Ectodermal cell (in vitro differentiated cells): ENCODE measurements at regions not wholly inside any gene's neighbourhood (a gene's known extent, or its start where the extent isn't known, plus 50 kb on each side); places are given as distances from the start of the nearest gene placed in this dataset.

Experiments used
- H3K27ac ChIP-seq: 2 replicates; pipeline ENCODE4 v1.7.0; 2013; ENCODE audit warnings: mild to moderate bottlenecking, low read depth, low read length; ENCODE audit not compliant: insufficient read depth, poor library complexity, severe bottlenecking
- H3K27me3 ChIP-seq: 2 replicates; pipeline ENCODE4 v1.7.0; 2013; ENCODE audit warnings: mild to moderate bottlenecking, low read length; ENCODE audit not compliant: insufficient read depth, control insufficient read depth, poor library complexity, severe bottlenecking
- H3K36me3 ChIP-seq: one replicate; pipeline ENCODE4 v1.7.0; 2013; ENCODE audit warnings: low read length; ENCODE audit not compliant: control insufficient read depth, insufficient read depth
- H3K4me1 ChIP-seq: one replicate; pipeline ENCODE4 v1.7.0; 2013; ENCODE audit warnings: low read length; ENCODE audit not compliant: control insufficient read depth, insufficient read depth
- H3K4me3 ChIP-seq: 2 replicates; pipeline ENCODE4 v1.7.0; 2013; ENCODE audit warnings: low read depth, low read length, control low read depth; ENCODE audit not compliant: insufficient read depth
- H3K9me3 ChIP-seq: 2 replicates; pipeline ENCODE4 v1.7.0; 2013; ENCODE audit warnings: mild to moderate bottlenecking, low read length, moderate library complexity; ENCODE audit not compliant: control insufficient read depth
- WGBS, 2 experiments: methylation state at CpG; one replicate each; pipeline ENCODE4 v1.1.7; 2013; ENCODE audit warnings: missing lambda C conversion rate in 2 of 2; 5-methylcytosine and 5-hydroxymethylcytosine counted together

- WGBS, 2 experiments: 89 to 90% methylated on average over 7 of the region's 7 CpGs
- Histone ChIP-seq H3K4me3 (no peak overlapping the region), H3K9me3 (no peaks in the 10 kb centered on the region), H3K4me1 (no peaks in the 10 kb centered on the region), H3K36me3 (no peaks in the 10 kb centered on the region), H3K27ac (no peak overlapping the region), H3K27me3 (no peaks in the 10 kb centered on the region)
These were observed 64.0 kb upstream of the WSCD2 start for GRCh38 chr12:108065069-108065468.

GRCh38 chr12:108066583-108067577 lies 62.2 kb upstream of the WSCD2 start:
- H3K4me1 ChIP-seq: no peaks in the 10 kb centered on the region
- H3K27me3 ChIP-seq: no peaks in the 10 kb centered on the region
- WGBS, 2 experiments: 81 to 82% methylated on average over 9 of the region's 9 CpGs
- H3K9me3 ChIP-seq: no peaks in the 10 kb centered on the region
- no peak overlapping the region for H3K4me3 ChIP-seq
- no peak overlapping the region for H3K27ac ChIP-seq
- no peaks in the 10 kb centered on the region for H3K36me3 ChIP-seq

- no peaks in the 10 kb centered on the region for H3K9me3 ChIP-seq
- H3K27me3 ChIP-seq: no peaks in the 10 kb centered on the region
- WGBS, 2 experiments: 84 to 88% methylated on average over 5 of the region's 5 CpGs
- H3K4me1 ChIP-seq: no peaks in the 10 kb centered on the region
- no peak overlapping the region for H3K4me3 ChIP-seq
- H3K36me3 ChIP-seq: no peaks in the 10 kb centered on the region
- H3K27ac ChIP-seq: no peak overlapping the region
These were observed 59.4 kb upstream of the WSCD2 start for GRCh38 chr12:108069651-108070165.

- peaks cover 5% of the 10 kb centered on the region for H3K4me1 ChIP-seq
- H3K27me3 ChIP-seq: no peaks in the 10 kb centered on the region
- no peak overlapping the region for H3K27ac ChIP-seq
- no peak overlapping the region for H3K4me3 ChIP-seq
- no peaks in the 10 kb centered on the region for H3K9me3 ChIP-seq
- H3K36me3 ChIP-seq: no peaks in the 10 kb centered on the region
- WGBS, 2 experiments: 92 to 93% methylated on average over 3 of the region's 3 CpGs
These were observed 53.5 kb upstream of the WSCD2 start for GRCh38 chr12:108075561-108075960.

GRCh38 chr12:108076556-108076955 lies 52.5 kb upstream of the WSCD2 start:
- H3K9me3 ChIP-seq: no peaks in the 10 kb centered on the region
- H3K27me3 ChIP-seq: no peaks in the 10 kb centered on the region
- no peak overlapping the region for H3K27ac ChIP-seq
- H3K36me3 ChIP-seq: no peaks in the 10 kb centered on the region
- WGBS, 2 experiments: 89 to 90% methylated on average over 5 of the region's 5 CpGs
- no peak overlapping the region for H3K4me3 ChIP-seq
- H3K4me1 ChIP-seq: peaks cover 8% of the 10 kb centered on the region

GRCh38 chr12:108078428-108078827 lies 50.7 kb upstream of the WSCD2 start:
- 87 to 91% methylated on average over 3 of the region's 3 CpGs for WGBS, 2 experiments

More at GRCh38 chr12:108078428-108078827, 50.7 kb upstream of the WSCD2 start:
- no peak overlapping the region for H3K4me3 ChIP-seq
- no peaks in the 10 kb centered on the region for H3K27me3 ChIP-seq
- H3K27ac ChIP-seq: no peak overlapping the region
- H3K4me1 ChIP-seq: peaks cover 8% of the 10 kb centered on the region
- H3K9me3 ChIP-seq: no peaks in the 10 kb centered on the region
- no peaks in the 10 kb centered on the region for H3K36me3 ChIP-seq
